ENCODE measurements at regions not wholly inside any gene's neighbourhood (a gene's known extent, or its start where the extent isn't known, plus 50 kb on each side); places are given as distances from the start of the nearest gene placed in this dataset.

DNA sequence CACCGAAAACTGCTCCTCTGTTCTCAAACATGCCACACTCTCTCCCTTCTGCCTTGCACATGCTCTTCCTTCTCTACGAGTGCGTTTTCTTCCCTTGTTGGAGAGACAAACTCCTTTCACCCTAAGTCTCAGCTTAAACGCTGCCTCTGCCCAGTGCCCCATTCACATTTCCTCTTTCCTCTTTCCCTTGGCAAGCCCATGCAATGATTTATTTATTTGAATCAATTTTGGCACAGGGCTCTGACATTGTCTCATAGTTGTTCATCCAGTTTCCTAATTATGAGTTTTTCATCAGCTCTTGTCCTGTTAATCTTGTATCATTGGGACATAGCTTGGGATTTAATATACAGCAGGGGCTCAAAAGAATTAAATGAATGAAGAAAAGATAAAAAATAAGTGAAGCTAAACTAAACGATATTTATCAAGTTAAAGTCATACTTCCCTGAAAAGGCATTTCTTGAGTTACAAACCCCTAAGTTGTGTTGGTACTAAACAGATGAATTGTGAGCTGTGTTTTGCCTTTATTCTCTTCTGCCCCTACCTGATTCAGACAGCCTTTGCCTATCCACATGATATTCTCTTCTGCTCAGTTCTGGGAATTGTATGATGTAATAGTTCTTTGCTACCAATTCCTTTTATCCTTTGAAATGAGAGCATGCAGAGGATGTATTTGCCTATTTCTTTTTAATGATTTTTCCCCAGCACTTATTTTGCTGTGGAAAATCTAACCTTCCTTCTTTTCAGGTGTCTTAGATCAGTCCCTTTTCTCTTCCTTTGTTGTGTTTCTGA lies 704.4 kb downstream of the UTRN start:
- TF ChIP-seq, protein P1, sequence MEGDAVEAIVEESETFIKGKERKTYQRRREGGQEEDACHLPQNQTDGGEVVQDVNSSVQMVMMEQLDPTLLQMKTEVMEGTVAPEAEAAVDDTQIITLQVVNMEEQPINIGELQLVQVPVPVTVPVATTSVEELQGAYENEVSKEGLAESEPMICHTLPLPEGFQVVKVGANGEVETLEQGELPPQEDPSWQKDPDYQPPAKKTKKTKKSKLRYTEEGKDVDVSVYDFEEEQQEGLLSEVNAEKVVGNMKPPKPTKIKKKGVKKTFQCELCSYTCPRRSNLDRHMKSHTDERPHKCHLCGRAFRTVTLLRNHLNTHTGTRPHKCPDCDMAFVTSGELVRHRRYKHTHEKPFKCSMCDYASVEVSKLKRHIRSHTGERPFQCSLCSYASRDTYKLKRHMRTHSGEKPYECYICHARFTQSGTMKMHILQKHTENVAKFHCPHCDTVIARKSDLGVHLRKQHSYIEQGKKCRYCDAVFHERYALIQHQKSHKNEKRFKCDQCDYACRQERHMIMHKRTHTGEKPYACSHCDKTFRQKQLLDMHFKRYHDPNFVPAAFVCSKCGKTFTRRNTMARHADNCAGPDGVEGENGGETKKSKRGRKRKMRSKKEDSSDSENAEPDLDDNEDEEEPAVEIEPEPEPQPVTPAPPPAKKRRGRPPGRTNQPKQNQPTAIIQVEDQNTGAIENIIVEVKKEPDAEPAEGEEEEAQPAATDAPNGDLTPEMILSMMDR (IDR thresholded peaks at IDR 0.05): no peak
- no peak for TF ChIP-seq ZFX (IDR thresholded peaks at IDR 0.05; ENCODE audit: borderline replicate concordance)

Measured in 22Rv1 (cell line).